ENCODE measurements at regions not wholly inside any gene's neighbourhood (a gene's known extent, or its start where the extent isn't known, plus 50 kb on each side); places are given as distances from the start of the nearest gene placed in this dataset.

- H3K27ac Mint-ChIP-seq (ENCODE audit: unreplicated experiment) = no peak overlapping the region
- TF ChIP-seq CTCF (IDR thresholded peaks at IDR 0.05; ENCODE audit: insufficient read depth in 1 of 2, low read depth in 1 of 2, low read length in 1 of 2, severe bottlenecking in 1 of 2, unreplicated experiment in 1 of 2) = no peak
- H3K27me3 Mint-ChIP-seq (ENCODE audit: insufficient read depth, unreplicated experiment) = no peaks in the 10 kb centered on the region
- no peaks in the 10 kb centered on the region for H3K9me3 Mint-ChIP-seq (ENCODE audit: unreplicated experiment)
- H3K36me3 Mint-ChIP-seq (ENCODE audit: insufficient read depth, unreplicated experiment) = no peaks in the 10 kb centered on the region
- intact Hi-C loops (cut with micrococcal nuclease; ENCODE audit: unreplicated experiment) = no loop called here
- ChIA-PET POLR2A (no interaction called here), CTCF (no interaction called here)
- no TSS peak for BruUV-seq (replicated peaks)
- H3K4me1 ChIP-seq = no peaks in the 10 kb centered on the region
- no peaks in the 10 kb centered on the region for H3K9me3 ChIP-seq
- DNase-seq = no peak
- H3K4me1 Mint-ChIP-seq (ENCODE audit: low read depth, unreplicated experiment) = no peaks in the 10 kb centered on the region
- no peak overlapping the region for H3K4me3 Mint-ChIP-seq (ENCODE audit: unreplicated experiment)
- no peaks in the 10 kb centered on the region for H3K36me3 ChIP-seq (ENCODE audit: control insufficient read depth, insufficient read depth, low read length)
- H3K27me3 ChIP-seq (replicated peaks; ENCODE audit: control insufficient read depth, insufficient read depth, low read length) = no peaks in the 10 kb centered on the region
- no peak overlapping the region for H3K4me3 ChIP-seq (ENCODE audit: low read depth, low read length)
Measured at GRCh38 chr3:162555761-162556160, 1059.2 kb downstream of the OTOL1 start.

- H3K36me3 Mint-ChIP-seq (ENCODE audit: insufficient read depth, unreplicated experiment) = no peaks in the 10 kb centered on the region
- intact Hi-C loops (cut with micrococcal nuclease; ENCODE audit: unreplicated experiment) = no loop called here
- Histone ChIP-seq H3K9me3 (no peaks in the 10 kb centered on the region), H3K4me1 (no peaks in the 10 kb centered on the region), H3K36me3 (ENCODE audit: control insufficient read depth, insufficient read depth, low read length) (no peaks in the 10 kb centered on the region), H3K27me3 (replicated peaks; ENCODE audit: control insufficient read depth, insufficient read depth, low read length) (no peaks in the 10 kb centered on the region), H3K4me3 (ENCODE audit: low read depth, low read length) (no peak overlapping the region)
- H3K27ac Mint-ChIP-seq (ENCODE audit: unreplicated experiment) = no peak overlapping the region
- no peak overlapping the region for H3K4me3 Mint-ChIP-seq (ENCODE audit: unreplicated experiment)
- ChIA-PET POLR2A (no interaction called here), CTCF (no interaction called here)
- no peaks in the 10 kb centered on the region for H3K4me1 Mint-ChIP-seq (ENCODE audit: low read depth, unreplicated experiment)
- DNase-seq = no peak
- no peaks in the 10 kb centered on the region for H3K9me3 Mint-ChIP-seq (ENCODE audit: unreplicated experiment)
- no peaks in the 10 kb centered on the region for H3K27me3 Mint-ChIP-seq (ENCODE audit: insufficient read depth, unreplicated experiment)
- no TSS peak for BruUV-seq (replicated peaks)
- no peak for TF ChIP-seq CTCF (IDR thresholded peaks at IDR 0.05; ENCODE audit: insufficient read depth in 1 of 2, low read depth in 1 of 2, low read length in 1 of 2, severe bottlenecking in 1 of 2, unreplicated experiment in 1 of 2)
Measured at GRCh38 chr3:162558016-162558415, 1061.4 kb downstream of the OTOL1 start.

- no peak for DNase-seq
- CTCF ChIA-PET = no interaction called here
- Mint-ChIP-seq H3K36me3 (ENCODE audit: insufficient read depth, unreplicated experiment) (no peaks in the 10 kb centered on the region), H3K27me3 (ENCODE audit: insufficient read depth, unreplicated experiment) (no peaks in the 10 kb centered on the region), H3K27ac (ENCODE audit: unreplicated experiment) (no peak overlapping the region), H3K4me3 (ENCODE audit: unreplicated experiment) (no peak overlapping the region), H3K4me1 (ENCODE audit: low read depth, unreplicated experiment) (peaks cover 7% of the 10 kb centered on the region), H3K9me3 (ENCODE audit: unreplicated experiment) (no peaks in the 10 kb centered on the region)
- no peak overlapping the region for H3K4me3 ChIP-seq (ENCODE audit: low read depth, low read length)
- intact Hi-C loops (cut with micrococcal nuclease; ENCODE audit: unreplicated experiment) = no loop called here
- no peaks in the 10 kb centered on the region for H3K27me3 ChIP-seq (replicated peaks; ENCODE audit: control insufficient read depth, insufficient read depth, low read length)
- no peak for TF ChIP-seq CTCF (IDR thresholded peaks at IDR 0.05; ENCODE audit: insufficient read depth in 1 of 2, low read depth in 1 of 2, low read length in 1 of 2, severe bottlenecking in 1 of 2, unreplicated experiment in 1 of 2)
- 0 out of 2 replicates have a peak, but pooled peaks cover 3% of the 10 kb centered on the region for H3K9me3 ChIP-seq
- POLR2A ChIA-PET = no interaction called here
- BruUV-seq (replicated peaks) = no TSS peak
- H3K36me3 ChIP-seq (ENCODE audit: control insufficient read depth, insufficient read depth, low read length) = no peaks in the 10 kb centered on the region
- H3K4me1 ChIP-seq = no peaks in the 10 kb centered on the region
Measured at GRCh38 chr3:162568706-162569105, 1072.1 kb downstream of the OTOL1 start.
